ENCODE measurements at regions not wholly inside any gene's neighbourhood (a gene's known extent, or its start where the extent isn't known, plus 50 kb on each side); places are given as distances from the start of the nearest gene placed in this dataset.
A peak's percentile ranks its signal among the peaks of the same experiment; 100 is the strongest.

- Histone ChIP-seq H3K4me1 (peaks cover 0 to 33% (median 5%) of the 10 kb centered on the region in 3 donors), H3K27me3 (no peaks in the 10 kb centered on the region), H3K4me3 (no peak overlapping the region), H3K27ac (no peak overlapping the region), H3K36me3 (no peaks in the 10 kb centered on the region), H3K9me3 (no peaks in the 10 kb centered on the region)
- DNase-seq = no peak
- 12 to 42% methylated on average over 3 of the region's 3 CpGs for WGBS, 2 donors
- intact Hi-C loops (cut with DNase I) = no loop called here
- TF ChIP-seq POLR2A (IDR thresholded peaks at IDR 0.05) (no peak), CTCF (IDR thresholded peaks at IDR 0.05) (peak in 3 of 6 experiments; percentile 6 to 16 (median 10))
These were observed 241.0 kb downstream of the NSUN3 start for GRCh38 chr3:94303897-94304296.

- peak overlapping the region in 1 of 4 donors; percentile 50 for H3K27ac ChIP-seq
- intact Hi-C loops (cut with DNase I) = no loop called here
- DNase-seq = no peak
These were observed 242.1 kb downstream of the NSUN3 start for GRCh38 chr3:94304954-94305353.

GRCh38 chr3:94305835-94306611, 243.2 kb downstream of the NSUN3 start:
- no peak overlapping the region for H3K27ac ChIP-seq
- WGBS, 2 donors = 41 to 52% methylated on average over 14 to 16 of the region's 16 CpGs
- intact Hi-C loops (cut with DNase I) = no loop called here

More at GRCh38 chr3:94304954-94305353, 242.1 kb downstream of the NSUN3 start:
- Histone ChIP-seq H3K4me1 (peaks cover 0 to 33% (median 5%) of the 10 kb centered on the region in 3 donors), H3K27me3 (no peaks in the 10 kb centered on the region), H3K36me3 (no peaks in the 10 kb centered on the region), H3K4me3 (no peak overlapping the region), H3K9me3 (no peaks in the 10 kb centered on the region)
- TF ChIP-seq POLR2A (IDR thresholded peaks at IDR 0.05) (no peak), CTCF (IDR thresholded peaks at IDR 0.05) (no peak)
- WGBS, 2 donors = 62 to 71% methylated on average over 5 of the region's 5 CpGs

GRCh38 chr3:94307588-94307987, 244.7 kb downstream of the NSUN3 start:
- Histone ChIP-seq H3K9me3 (no peaks in the 10 kb centered on the region), H3K27me3 (no peaks in the 10 kb centered on the region), H3K27ac (no peak overlapping the region), H3K36me3 (no peaks in the 10 kb centered on the region), H3K4me3 (no peak overlapping the region), H3K4me1 (peaks cover 0 to 33% (median 5%) of the 10 kb centered on the region in 3 donors)
- DNase-seq = no peak
- TF ChIP-seq POLR2A (IDR thresholded peaks at IDR 0.05) (no peak), CTCF (IDR thresholded peaks at IDR 0.05) (no peak)
- intact Hi-C loops (cut with DNase I) = no loop called here

More at GRCh38 chr3:94305835-94306611, 243.2 kb downstream of the NSUN3 start:
- TF ChIP-seq POLR2A (IDR thresholded peaks at IDR 0.05) (no peak), CTCF (IDR thresholded peaks at IDR 0.05) (no peak)
- no peaks in the 10 kb centered on the region for H3K36me3 ChIP-seq
- peaks cover 0 to 33% (median 5%) of the 10 kb centered on the region in 3 donors for H3K4me1 ChIP-seq
- no peak overlapping the region for H3K4me3 ChIP-seq
- no peaks in the 10 kb centered on the region for H3K27me3 ChIP-seq
- DNase-seq = no peak
- no peaks in the 10 kb centered on the region for H3K9me3 ChIP-seq

- H3K36me3 ChIP-seq = no peaks in the 10 kb centered on the region
- DNase-seq = no peak
- intact Hi-C loops (cut with DNase I) = no loop called here
- H3K4me3 ChIP-seq = no peak overlapping the region
- H3K27me3 ChIP-seq = no peaks in the 10 kb centered on the region
- H3K4me1 ChIP-seq = peaks cover 0 to 31% (median 5%) of the 10 kb centered on the region in 3 donors
- 63 to 80% methylated on average over 1 of the region's 1 CpG for WGBS, 2 donors
- H3K9me3 ChIP-seq = no peaks in the 10 kb centered on the region
- TF ChIP-seq POLR2A (IDR thresholded peaks at IDR 0.05) (no peak), CTCF (IDR thresholded peaks at IDR 0.05) (no peak)
- H3K27ac ChIP-seq = no peak overlapping the region
These were observed 245.9 kb downstream of the NSUN3 start for GRCh38 chr3:94308767-94309166.
